COLO668 (cell line): ENCODE measurements at regions not wholly inside any gene's neighbourhood (a gene's known extent, or its start where the extent isn't known, plus 50 kb on each side); places are given as distances from the start of the nearest gene placed in this dataset.
"Not testable (repeated sequence)": the region's sequence is repeated elsewhere in the genome, so short reads cannot be mapped to it uniquely, and the experiment has no call there.

Source experiments
- DNase-seq: peaks from one replicate; lab custom pipeline; 2025; ENCODE audit not compliant: unreplicated experiment; lab: John Stamatoyannopoulos, UW

DNA sequence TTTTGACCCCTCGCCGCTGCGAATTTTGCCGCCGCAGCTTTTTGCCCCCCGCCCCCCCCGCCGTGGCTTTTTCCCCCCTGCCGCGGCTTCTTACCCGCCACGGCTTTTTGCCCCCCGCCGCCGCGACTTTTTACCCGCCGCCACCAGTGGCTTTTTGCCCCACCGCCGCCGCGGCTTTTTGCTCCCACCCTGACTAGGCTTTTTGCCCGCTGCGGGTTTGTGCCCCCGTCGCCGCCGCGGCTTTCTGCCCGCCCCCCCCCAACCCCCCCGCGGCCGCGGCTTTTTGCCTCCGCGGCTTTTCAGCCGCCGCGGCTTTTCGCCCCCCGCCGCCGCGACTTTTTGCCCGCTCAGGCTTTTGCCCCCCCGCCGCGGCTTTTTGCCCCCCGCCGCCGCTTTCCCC is 598.1 kb downstream of the GOLGA6L6 start:
- DNase-seq = no peak

DNA sequence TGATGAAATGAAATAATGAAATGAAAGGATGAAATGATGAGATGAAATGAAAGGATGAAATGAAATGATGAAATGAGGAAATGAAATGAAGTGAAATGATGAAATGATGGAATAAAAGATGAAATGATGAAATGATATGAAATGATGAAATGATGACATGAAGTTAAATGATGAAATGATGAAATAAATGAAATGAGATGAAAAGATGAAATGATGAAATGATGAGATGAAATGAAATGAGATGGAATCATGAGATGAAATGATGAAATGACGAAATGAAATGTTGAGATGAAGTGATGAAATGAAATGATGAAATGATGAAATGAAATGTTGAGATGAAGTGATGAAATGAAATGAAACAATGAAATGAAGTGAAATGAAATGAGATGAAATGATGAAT is 638.3 kb downstream of the GOLGA6L6 start:
- not testable (repeated sequence) for DNase-seq

DNA sequence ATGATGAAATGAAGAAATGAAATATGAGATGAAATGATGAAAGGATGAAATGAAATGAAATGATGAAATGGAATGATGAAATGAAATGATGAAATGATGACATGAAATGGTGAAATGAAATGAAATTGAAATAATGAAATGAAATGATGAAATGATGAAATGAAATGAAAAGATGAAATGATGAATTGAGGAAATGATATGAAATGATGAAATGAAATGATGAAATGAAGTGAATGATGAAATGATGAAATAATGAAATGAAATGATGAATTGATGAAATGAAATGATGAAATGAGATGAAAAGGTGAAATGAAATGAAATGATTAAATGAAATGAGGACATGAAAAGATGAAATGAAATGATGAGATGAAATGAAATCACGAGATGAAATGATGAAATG is 639.2 kb downstream of the GOLGA6L6 start:
- not testable (repeated sequence) for DNase-seq

DNA sequence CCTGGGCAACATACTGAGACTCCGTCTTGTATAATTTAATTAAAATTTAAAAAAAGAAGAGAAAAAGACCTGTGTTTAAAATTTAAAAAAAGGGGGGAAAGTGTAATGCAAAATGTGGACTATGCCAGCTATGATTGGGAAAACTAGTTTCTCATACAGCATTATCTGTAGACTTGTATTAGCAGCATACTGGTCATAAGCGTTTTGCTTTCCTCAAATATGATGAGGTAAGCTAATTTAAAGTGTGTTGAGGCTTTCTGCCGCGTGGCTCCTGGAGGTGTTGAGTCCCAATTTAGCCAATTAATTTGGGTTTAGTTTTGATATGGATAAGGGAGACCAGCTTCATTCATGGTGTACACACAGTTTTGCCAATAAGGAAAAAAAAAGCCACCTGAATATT is 640.2 kb downstream of the GOLGA6L6 start:
- not testable (repeated sequence) for DNase-seq

DNA sequence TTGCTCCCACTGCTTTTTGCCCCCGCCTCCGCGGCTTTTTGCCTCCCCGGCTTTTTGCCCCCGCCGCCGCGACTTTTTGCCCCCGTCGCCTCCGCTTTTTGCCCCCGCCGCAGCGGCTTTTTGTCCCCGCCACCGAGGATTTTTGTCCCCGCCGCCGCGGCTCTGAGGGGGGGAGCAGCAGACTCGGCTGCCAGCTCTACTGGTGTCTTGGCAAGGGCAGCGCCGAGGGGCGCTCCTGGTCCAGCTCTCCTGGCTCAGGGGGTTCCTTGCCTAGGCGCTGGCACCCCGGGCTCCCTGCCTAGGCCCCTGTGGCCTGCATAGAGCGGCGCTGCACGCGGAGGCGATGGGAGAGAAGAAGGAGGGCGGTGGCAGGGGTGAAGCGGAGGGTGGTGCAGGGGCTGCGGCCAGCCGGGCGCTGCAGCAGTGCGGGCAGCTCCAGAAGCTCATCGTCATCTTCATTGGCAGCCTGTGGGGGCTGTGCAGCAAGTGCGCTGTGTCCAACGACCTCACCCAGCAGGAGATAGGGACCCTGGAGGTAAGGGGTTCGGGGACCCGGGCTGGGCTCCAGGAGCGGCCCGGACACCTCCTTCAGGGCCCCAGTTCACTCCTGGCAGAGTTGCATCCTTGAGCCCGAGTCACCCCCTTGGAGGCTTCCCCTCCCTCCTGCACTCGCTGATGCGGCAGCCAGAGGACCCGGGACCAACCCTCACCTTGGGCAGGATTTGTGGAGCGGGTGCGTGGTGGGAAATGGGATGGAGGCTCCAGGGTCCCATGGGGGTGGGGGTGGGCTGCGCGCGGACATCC is 642.4 kb downstream of the GOLGA6L6 start:
- DNase-seq = no peak

DNA sequence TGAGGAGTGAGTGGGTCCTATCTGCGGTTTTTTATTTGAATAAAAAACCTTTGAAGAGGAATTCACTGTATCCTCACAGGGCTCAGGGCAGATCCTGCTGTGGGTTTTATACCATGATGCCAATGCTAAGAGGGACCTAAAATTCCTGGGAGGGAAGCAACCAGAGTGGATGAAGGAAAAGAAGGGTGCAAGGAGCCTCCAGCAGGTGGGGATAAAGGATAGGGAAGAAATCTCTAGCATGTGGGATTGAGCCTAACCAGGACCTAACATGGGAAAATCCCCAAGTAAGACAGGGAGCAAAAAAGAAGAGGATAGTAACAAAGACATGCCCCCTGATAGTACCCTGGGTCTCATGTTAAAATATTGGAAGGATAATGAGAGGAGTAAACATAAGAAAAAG is 652.8 kb downstream of the GOLGA6L6 start:
- DNase-seq = not testable (repeated sequence)

DNA sequence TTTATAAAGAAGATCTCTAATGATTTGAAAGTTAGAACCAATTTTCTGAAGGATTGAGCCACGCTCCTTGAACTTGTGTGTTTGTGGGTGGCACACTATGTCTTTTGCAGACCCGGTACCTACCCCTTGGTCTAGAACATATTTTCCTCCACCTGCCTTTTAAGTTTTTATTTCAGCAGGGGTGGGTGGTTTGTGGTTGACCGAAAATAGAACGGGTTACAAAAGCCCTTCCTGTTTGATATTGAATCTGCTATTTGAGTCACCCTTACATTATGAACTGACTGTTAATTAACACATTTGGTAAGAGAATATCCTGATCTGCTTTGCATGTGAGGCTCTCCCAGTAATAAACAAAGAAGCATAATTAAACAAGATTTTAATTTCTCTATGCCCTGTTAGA is 697.5 kb downstream of the GOLGA6L6 start:
- not testable (repeated sequence) for DNase-seq
